C1 segment of cervical spinal cord (tissue), 14 donors: ENCODE measurements at regions not wholly inside any gene's neighbourhood (a gene's known extent, or its start where the extent isn't known, plus 50 kb on each side); places are given as distances from the start of the nearest gene placed in this dataset.
"Not testable (repeated sequence)": the region's sequence is repeated elsewhere in the genome, so short reads cannot be mapped to it uniquely, and the experiment has no call there.

Experiments used
- DNase-seq, 14 donors: peaks; one replicate each; lab custom pipeline; 2025; lab: John Stamatoyannopoulos, UW

DNA sequence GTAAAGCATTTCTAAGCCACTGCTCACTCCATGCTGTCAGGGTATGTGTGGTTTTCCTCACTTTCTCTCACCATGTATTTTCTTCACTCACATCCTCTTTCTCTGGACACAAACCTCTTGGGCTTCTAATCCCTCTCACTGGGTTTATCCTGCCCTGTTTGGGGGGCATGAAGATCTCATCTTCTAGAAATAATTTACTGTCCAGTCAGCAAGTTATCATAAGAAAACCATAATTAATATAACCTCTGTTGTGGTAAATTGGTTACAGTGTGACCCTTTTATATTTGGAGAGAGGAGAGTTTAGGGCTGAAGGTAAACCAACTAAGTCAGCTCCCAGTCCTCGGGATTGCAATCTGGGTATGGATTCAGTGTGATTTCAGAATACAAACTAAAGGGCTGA, 213.8 kb upstream of the PROX1 start:
- DNase-seq: no peak

DNA sequence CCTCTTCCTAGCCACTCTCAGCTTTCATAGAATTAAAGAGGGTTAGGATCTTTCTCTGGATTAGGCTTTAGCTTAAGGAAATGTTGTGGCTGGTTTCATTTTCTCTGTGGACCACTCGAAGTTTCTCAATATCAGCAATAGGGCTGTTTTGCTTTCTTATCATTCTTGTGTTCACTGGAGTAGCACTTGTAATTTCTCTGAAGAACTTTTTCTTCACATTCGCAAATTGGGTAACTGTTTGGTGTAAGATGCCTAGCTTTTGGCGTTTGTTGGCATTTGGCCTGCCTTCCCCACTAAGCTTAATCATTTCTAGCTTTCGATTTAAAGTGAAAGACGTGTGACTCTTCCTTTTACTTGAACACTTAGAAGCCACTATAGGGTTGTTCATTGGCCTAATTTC, 210.8 kb upstream of the PROX1 start:
- no peak for DNase-seq

DNA sequence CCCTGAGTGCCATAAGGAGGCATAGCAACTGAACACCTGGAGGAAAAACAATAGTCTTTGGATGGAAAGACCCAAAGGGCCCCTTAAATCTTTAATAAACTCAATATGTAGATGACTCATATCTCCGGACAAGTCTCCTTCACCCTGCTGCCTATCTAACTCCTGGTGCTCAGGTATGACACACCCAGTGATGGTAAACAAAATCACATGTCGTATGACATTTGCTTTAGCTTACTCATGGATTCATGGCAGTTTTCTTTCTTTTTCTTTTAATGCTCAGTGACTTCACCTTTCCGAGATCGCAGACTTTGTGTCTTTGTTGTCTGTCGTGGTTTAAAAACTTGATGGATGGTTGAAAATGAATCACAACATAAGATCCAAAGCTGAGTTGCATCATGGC, 208.5 kb upstream of the PROX1 start:
- DNase-seq: no peak

DNA sequence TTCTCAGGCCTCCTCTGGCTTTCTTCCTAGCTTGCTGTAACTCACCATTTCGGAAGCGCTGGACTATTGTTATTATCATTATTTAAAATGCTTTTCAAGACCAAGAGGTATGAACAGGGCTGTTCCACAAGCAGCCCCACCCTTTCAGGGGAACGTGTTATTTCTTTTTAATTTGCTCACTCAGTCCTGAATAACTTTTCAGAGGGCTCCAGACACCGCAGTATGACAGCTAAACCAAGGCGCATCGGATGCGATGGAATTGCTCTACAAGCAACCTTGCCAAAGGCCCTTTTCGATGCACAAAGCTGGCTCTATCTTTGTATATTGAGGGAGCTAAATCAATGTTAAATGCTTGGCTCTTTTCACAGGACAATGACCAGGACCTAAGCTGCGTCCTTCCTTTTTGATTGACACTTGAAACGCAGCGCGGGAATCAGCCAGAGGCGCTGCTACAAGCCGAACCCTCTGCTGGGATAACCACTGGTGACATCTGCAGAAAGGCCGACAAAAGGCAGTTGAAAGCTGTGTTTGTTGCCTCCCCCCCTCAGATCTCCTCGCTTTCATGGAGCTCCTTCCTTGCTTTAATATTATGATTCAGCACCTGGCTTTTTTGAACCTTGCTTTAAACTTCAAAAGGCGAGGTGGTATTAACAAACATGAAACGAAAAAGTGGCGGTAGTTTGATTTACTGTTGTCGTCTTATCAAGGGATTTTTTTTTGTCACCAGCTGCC, 204.7 kb upstream of the PROX1 start:
- no peak for DNase-seq

DNA sequence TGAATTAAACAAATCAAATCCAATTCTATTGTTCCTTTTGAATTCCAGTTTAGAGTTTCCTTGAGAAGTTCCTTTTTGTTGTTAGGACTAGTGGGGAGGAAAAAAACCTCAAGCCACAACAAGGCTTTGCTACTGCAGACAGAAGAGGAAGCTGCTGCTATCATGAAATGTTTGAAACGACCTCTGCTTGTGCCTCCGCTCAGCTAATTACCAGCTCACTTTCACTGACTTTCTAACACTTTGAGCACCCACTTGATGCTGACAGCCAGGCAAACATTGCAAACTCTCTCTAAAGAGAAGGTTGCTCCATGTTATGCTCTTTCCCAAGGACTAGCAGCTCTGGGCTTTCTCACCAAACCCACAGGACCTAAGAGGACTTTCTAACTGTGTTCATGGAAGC, 203.9 kb upstream of the PROX1 start:
- no peak for DNase-seq

DNA sequence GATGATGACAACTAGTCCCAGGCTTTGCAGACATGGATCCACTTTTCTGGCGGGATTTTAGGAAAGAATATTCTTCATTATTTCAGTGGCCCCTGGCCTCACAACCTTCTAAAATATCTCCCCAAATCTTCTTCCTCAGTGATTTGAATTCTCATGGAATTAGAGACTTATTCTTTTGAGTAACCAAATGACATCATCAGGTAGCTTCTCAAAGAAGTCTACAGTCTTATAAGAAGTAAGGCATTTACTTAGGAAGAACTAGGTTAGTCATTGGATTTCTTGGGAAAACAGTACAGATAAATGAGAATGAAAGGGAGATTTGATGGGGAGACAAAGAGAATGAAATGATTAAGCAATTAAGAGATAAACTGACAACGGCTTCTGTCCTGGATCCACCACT, 201.1 kb upstream of the PROX1 start:
- no peak for DNase-seq

DNA sequence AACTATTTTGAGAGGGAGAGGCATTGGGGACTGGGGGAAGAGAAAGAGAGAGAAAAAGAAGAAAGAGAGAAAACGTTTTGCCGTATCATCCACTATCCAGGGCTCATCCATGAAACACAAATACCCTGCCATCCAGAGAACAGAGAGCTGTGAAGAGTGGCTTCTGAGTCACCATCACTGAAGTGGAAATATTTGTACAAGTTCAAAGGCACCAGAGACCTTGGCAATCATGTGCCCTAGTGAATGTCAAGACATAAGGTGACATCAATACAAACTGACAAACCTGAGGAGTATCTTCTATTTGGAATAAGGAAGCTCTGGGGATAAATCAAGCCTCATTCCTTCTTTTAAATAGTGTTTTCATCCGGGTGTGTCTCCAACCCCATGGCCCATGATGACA, 197.2 kb upstream of the PROX1 start:
- DNase-seq: no peak

DNA sequence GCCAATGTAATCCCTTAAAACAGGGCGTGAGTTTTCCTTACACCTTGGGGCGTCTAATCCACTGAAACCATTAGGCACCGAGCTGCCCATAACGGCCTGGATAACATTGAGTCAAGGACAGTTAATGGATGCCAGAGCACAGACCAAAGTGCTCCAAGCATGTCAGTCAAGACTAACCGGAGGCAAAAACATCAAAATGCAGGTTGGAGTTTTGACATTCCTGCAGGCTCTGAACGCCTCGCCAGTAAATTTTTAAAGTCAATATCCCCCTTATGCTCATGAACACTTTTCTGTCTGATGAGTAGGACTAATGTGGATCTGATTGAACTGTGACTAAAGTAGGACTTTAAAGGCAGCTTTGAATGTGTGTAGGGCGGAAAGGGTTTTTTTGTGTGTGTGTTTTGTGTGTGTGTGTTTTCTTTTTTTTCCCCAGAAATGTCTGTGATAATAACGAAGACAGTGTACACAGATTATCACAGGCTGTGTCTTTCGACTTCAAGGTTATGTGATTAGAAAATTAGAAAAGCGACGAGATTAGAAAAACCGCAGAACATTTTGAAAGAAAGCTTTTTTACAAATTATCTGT, 194.2 kb upstream of the PROX1 start:
- no peak for DNase-seq

DNA sequence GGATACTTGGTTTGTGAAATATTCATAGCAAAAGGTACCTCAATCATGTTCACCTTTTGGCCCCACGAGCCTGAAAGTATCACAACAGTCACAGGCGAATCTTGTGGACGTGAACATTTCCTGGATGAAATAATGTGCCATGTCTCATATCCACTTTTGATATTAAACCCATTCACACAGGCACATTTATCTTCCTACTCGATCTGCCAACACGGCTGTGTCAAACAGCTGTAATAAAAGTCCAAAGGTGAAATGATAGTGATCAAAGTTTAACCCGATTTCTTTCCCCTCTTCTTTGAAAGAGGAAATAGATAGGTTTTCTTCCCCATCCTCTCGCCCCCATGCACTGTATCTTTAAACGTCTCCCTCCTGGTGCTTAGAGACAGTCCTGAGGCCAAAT, 191.2 kb upstream of the PROX1 start:
- no peak for DNase-seq

DNA sequence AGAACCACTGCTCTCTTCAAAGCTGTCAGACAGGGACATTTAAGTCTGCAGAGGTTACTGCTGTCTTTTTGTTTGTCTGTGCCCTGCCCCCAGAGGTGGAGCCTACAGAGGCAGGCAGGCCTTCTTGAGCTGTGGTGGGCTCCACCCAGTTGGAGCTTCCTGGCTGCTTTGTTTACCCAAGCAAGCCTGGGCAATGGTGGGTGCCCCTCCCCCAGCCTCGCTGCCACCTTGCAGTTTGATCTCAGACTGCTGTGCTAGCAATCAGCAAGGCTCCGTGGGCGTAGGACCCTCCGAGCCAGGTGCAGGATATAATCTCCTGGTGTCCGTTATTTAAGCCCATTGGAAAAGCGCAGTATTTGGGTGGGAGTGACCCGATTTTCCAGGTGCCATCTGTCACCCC, 179.5 kb upstream of the PROX1 start:
- not testable (repeated sequence) for DNase-seq

DNA sequence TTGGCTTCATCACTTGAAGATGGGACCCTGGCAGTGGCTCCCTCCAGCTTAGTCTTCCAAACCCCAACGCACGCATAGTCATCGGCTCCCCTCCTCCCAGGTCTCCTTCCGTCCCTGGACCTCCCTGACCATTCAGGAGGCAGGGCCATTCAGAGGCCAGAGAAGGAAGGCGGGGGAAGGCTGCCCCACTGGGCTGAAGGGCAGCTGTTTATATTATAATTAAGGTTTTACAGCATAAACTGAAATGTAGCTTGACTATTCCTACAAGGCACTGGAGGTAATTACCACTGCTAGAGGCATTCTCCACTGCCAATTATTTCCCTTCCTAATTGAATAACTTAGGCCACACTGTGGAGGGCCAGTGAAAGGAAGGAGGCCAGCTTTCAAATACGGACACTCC, 170.6 kb upstream of the PROX1 start:
- DNase-seq: no peak

DNA sequence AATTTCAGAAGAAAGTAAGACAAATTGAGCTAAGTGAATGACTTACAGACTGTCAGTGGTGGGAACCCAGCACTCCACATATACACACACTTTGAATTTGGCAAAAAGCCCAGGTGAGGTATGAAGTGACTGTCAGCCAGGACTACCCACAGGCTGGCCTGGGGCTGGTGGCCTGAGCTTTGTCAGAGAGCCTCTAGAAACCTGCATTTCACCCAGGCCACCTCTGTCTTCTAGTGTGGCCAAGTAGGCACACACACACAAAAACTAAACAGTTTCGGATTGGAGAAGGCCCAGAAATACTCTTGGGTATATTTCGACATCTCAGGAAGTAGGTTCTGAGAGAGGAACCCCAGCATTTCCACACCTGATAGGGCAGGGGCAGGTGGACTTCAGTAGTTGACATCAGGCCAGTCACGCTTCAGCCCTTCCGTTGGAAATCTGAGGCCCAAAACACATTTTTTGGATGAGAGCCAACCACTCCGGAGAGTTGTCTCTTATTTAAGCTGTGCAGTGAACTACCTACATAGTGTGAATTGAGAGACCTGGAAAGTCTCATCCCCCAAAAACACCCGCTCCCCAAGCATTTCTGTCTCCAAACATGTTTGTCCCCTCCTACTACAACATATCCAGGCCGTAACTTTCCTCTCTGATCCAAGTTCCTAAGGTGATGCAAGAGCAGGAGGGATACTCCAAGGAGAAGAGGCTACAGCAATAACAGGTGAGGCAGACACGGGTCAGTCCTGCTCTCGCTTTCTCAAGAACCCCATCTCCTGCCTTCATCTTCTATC, 167.2 kb upstream of the PROX1 start:
- DNase-seq: no peak

DNA sequence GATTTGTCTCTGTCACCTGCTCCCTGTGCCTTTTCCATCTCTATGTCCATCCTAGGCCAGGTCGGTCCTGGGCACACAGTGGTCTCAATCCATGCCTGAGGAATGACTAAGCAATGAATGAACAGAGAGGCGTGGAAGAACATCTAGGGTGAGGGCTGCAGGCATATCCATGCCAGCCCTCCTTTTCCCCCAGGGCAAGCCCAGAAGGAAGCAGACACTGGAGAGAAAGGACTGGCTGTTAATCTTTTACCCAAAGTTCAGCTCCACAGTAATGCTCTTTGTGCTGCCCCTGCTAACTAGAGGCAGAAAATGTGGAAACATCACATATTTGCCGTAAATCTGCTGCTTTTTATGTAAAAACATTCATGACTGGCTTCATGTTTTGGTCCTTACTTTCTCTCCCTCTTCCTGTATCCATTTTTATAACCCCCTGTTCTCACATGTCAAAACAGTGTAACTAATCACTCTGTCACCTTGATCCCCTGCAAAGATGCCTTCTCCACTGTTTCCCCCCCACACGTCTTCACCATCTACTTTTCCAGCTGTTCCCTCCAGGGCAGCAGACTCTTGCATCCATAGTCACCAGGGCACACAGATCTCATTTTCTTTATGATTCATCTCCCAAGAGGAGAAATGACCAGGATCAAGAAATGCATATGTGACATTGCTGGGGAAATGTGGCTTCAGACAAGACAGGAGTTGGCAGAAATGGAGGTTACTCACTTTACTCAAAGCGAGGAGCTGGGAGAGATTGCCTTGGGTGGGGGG, 166.4 kb upstream of the PROX1 start:
- DNase-seq: no peak

DNA sequence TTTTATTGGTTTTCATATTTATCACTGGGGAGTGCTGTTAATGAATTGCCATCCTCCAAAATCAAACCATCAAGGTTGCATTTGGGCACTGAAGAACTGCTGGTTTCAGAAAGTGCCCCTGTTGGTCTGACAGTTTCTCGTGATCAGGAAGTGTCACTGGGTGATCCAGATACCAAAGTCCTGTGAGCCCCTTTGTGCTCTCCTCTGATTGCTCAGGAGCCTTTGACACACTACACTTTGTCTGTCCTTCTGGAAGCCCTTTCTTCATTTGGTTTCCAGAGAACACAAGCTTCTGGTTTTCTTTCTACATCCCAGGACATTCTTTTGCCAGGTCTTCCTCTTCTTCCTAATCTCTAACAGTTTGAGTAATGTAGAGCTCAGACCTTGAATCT, 165.8 kb upstream of the PROX1 start:
- DNase-seq: no peak

DNA sequence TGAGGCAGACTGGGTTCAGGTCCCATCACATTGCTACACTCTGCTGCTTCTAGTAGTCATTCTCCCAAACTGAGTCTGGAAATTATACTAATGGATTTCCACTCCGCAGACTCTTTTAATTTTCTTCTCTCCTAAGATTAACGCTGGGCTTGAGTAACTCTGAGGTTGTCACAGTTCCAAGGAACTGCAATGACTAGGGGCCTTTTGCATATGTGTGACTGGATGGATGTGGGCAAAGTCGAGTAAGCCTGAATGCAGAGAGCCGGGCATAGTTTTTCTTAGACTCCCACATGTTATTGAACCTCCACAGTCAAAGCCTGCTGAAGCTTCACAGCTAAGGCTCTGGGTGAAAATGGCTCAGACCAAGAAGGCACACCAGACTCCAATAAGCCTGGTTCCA, 160.9 kb upstream of the PROX1 start:
- DNase-seq: no peak

DNA sequence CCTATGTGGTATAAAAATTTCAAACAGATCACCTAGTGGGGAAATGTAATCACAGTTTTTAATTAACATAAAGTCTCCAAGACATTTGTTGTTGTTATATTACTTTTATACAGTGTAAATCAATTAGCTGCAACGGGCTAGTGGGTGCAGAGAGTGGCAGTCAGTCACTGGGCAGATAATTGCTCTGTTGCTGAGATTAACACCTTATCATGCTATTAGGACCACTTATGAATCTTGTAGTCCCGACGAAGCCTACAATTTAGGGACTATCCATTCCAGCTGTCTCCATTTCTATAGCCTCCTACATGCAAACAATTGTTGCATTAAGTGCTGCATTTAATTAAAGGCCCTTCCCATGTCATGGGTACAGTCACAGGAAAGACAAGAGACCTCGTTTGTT, 158.9 kb upstream of the PROX1 start:
- DNase-seq: no peak

DNA sequence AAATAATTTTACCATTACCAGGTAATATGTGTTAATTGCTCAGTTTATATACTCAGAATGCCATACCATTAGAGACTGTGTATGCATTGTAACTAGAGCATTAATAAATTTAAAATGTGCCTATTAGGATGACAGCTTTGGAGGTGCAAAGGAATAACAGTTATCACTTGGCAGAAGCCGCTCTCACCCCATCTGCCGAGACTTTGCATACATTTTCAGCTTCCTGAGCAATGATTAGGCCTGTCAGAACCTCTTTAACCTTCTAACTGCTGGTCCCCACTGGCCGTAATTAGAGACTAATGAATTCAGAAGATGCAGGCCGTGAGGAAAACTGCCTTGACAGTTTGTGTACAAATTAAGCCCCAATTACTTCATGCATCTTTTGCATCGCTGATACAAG, 158.0 kb upstream of the PROX1 start:
- peak in 1 of 14 donors; percentile 9 for DNase-seq

DNA sequence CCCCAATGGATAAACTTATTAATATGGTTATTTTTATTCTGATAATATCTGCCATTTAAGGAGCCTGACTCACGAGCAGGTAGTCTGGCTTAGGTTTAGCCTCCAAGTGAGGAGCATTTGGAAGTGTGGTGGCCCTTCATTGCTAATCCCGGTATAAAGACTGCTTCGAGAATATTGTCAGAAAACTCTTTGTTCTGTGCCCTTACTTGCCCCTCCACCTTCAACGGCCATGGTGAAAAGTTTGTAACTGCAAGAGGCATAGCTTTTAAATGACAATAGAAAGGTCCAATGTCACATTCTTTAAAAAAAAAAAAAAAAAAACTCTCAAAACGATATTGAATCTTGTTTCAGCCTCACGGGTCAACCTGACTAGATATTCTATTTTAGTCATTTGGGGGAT, 157.4 kb upstream of the PROX1 start:
- no peak for DNase-seq

DNA sequence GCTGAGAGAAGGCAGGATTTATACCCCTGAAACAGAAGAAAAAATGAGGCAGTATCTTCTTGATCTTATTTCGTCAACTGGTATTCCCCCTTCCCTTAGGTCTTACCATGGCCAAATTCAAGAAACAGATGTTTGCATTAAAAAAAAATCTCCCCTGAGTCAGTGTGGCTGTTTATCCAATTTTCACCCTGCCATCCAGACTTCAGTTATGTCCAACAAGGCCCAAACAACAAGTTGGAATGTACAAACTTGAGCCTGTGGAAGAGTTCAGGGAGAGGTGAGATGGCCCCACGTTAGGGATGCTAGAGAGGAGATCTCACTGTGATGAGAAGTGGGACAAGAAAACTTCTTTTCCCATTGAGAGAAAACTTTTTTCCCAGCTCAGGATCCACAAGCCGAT, 147.2 kb upstream of the PROX1 start:
- no peak for DNase-seq

DNA sequence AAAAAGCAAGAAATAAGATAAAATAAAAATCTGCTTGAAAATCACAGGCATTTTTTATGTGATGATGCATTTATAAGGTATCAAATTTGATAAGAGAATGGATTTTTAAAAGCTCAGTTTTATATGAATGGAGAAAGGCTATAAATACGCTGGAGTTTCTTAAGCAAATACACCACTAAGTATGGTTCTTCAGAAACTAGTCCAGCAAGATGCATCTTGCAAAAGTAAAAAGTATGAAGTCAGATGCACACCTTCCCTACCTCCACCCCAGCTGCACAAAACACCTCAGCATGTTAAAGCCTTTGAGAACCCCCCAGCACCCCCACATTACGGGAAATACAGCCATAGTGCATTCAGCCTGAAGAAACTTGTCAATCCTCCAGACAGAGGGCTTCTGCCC, 143.1 kb upstream of the PROX1 start:
- DNase-seq: no peak

DNA sequence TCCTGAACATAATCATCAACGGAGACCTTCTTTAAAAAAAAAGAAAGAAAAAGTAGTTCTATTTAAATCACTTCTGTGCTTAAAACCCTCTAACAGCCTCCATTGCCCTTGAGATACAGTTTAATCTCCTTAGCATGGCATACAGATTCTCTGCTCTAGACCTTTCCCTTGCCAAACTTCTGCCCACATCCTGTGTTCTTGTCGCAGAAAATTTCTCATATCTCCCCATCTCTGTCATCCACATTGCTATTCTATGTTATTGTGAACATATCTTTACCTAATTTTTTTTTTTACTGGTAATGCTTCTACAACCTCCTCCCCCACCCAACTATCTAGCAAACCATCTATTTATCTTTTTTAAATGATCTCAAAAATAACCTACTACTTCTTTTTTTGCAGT, 135.7 kb upstream of the PROX1 start:
- no peak for DNase-seq

DNA sequence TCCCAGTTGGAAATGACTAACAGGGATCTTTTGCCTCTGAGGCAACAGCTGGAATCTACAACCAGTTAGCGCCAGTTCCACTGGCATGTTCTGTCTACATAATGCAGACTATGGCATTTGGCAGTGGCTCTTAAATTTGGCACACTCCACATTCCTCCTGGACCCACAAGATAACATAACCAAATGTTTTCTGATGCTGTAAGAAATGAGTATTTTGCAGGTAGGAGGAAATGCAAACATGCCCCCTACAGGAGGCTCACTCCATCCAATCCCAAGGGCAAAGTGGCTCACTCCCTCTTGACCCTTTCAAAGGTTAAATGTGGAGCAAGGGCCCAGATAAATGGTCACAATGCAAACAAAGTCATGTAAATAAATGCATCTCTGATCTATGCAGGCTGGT, 129.2 kb upstream of the PROX1 start:
- DNase-seq: peak in 1 of 14 donors; percentile 36
